Ovary (tissue), 7 donors: ENCODE measurements at regions not wholly inside any gene's neighbourhood (a gene's known extent, or its start where the extent isn't known, plus 50 kb on each side); places are given as distances from the start of the nearest gene placed in this dataset.

Source experiments
- DNase-seq, 5 donors: peaks; one replicate each; pipeline ENCODE4 v3.0.0-alpha.2; 2019 to 2020
- H3K27ac ChIP-seq, 2 donors: fragments of 200-600 bp; one replicate each; pipeline versions ENCODE4 v1.5.1 to v1.8.0; 2019 to 2022
- H3K27me3 ChIP-seq: fragments of 200-600 bp; one replicate; pipeline ENCODE4 v1.8.0; 2022
- H3K36me3 ChIP-seq: fragments of 200-600 bp; sonication (generic); one replicate; pipeline ENCODE4 v1.5.1; 2019
- H3K4me1 ChIP-seq: one replicate; pipeline ENCODE4 v1.8.1; 2013; ENCODE audit warnings: mild to moderate bottlenecking, moderate library complexity; ENCODE audit not compliant: insufficient read depth
- H3K4me3 ChIP-seq: fragments of 200-600 bp; sonication (generic); one replicate; pipeline ENCODE4 v1.5.1; 2017
- H3K9me3 ChIP-seq, 2 donors: fragments of 200-600 bp in 1 of 2; sonication (generic) in 1 of 2; one replicate each; pipeline versions ENCODE4 v1.5.1 to v1.8.1; 2013 to 2019; ENCODE audit warnings: mild to moderate bottlenecking in 1 of 2, moderate library complexity in 1 of 2
- CTCF ChIP-seq, 3 donors: fragments of 450-650 bp in 2 of 3; fragments of 200-600 bp in 1 of 3; IDR thresholded peaks; one replicate each; pipeline versions ENCODE4 v1.5.1 to v1.8.0; 2016 to 2022; ENCODE audit warnings: antibody characterized with exemption in 3 of 3, mild to moderate bottlenecking in 1 of 3
- EP300 ChIP-seq: sonication (generic); formaldehyde crosslinking; IDR thresholded peaks from one replicate; pipeline ENCODE4 v1.6.1; 2017; ENCODE audit warnings: antibody characterized with exemption
- POLR2A ChIP-seq: fragments of 450-650 bp; IDR thresholded peaks from one replicate; pipeline ENCODE4 v1.6.1; 2017; ENCODE audit warnings: antibody characterized with exemption, mild to moderate bottlenecking, moderate library complexity
- WGBS, 3 donors: extraction: QIAGEN DNeasy Blood & Tissue Kit in 1 of 3; methylation state at CpG; one replicate each; pipeline versions ENCODE4 v1.1.5 to v1.1.7; 2013 to 2017; 5-methylcytosine and 5-hydroxymethylcytosine counted together
- intact Hi-C, 4 donors: fragments of 100-400 bp; cut with DNase I; formaldehyde crosslinking; loops; one replicate each; pipeline versions ENCODE4 v1.11.0 to v1.15.1; 2022 to 2023
- donor health status: DM: no; HTN: no; CAD: no; lungs with moderate emphysema.
- donor health status: DM: no; HTN: no; CAD: no.
- donor health status: Bipolar disorder and iron deficiency.
- donor health status: DM: no; HTN: no; CAD: no.
- donor health status: DM: yes; HTN: yes; CAD: no.

GRCh38 chr14:66140963-66141362 is 345.2 kb upstream of the CCDC196 start:
- Histone ChIP-seq H3K36me3 (no peaks in the 10 kb centered on the region), H3K4me3 (no peak overlapping the region), H3K27me3 (no peaks in the 10 kb centered on the region), H3K4me1 (no peaks in the 10 kb centered on the region), H3K27ac (no peak overlapping the region), H3K9me3 (no peaks in the 10 kb centered on the region)
- WGBS, 3 donors = 93 to 95% (median 94%) methylated on average over 3 of the region's 3 CpGs
- TF ChIP-seq EP300 (no peak), POLR2A (no peak), CTCF (IDR thresholded peaks at IDR 0.05) (no peak)
- intact Hi-C loops = no loop called here
- DNase-seq = no peak

- intact Hi-C loops = no loop called here
- Histone ChIP-seq H3K4me1 (no peaks in the 10 kb centered on the region), H3K9me3 (no peaks in the 10 kb centered on the region), H3K36me3 (no peaks in the 10 kb centered on the region), H3K27me3 (no peaks in the 10 kb centered on the region), H3K27ac (no peak overlapping the region), H3K4me3 (no peak overlapping the region)
- TF ChIP-seq EP300 (no peak), CTCF (IDR thresholded peaks at IDR 0.05) (no peak), POLR2A (no peak)
- no peak for DNase-seq
- 85 to 95% (median 94%) methylated on average over 2 of the region's 2 CpGs for WGBS, 3 donors
These were observed 344.4 kb upstream of the CCDC196 start for GRCh38 chr14:66141733-66142132.

- intact Hi-C loops = no loop called here
- Histone ChIP-seq H3K4me3 (no peak overlapping the region), H3K27me3 (no peaks in the 10 kb centered on the region), H3K9me3 (no peaks in the 10 kb centered on the region), H3K4me1 (no peaks in the 10 kb centered on the region), H3K27ac (no peak overlapping the region), H3K36me3 (no peaks in the 10 kb centered on the region)
- TF ChIP-seq POLR2A (no peak), CTCF (IDR thresholded peaks at IDR 0.05) (no peak), EP300 (no peak)
- WGBS, 3 donors = 85 to 91% (median 88%) methylated on average over 6 of the region's 6 CpGs
- no peak for DNase-seq
These were observed 342.6 kb upstream of the CCDC196 start for GRCh38 chr14:66143387-66144112.

GRCh38 chr14:66152302-66152701 is 333.9 kb upstream of the CCDC196 start:
- H3K27me3 ChIP-seq = no peaks in the 10 kb centered on the region
- no peak overlapping the region for H3K4me3 ChIP-seq
- TF ChIP-seq EP300 (no peak), POLR2A (no peak), CTCF (IDR thresholded peaks at IDR 0.05) (no peak)
- H3K4me1 ChIP-seq = no peaks in the 10 kb centered on the region
- H3K27ac ChIP-seq = no peak overlapping the region
- DNase-seq = no peak
- no peaks in the 10 kb centered on the region for H3K36me3 ChIP-seq
- intact Hi-C loops = no loop called here
- no peaks in the 10 kb centered on the region for H3K9me3 ChIP-seq
